ENCODE measurements at regions not wholly inside any gene's neighbourhood (a gene's known extent, or its start where the extent isn't known, plus 50 kb on each side); places are given as distances from the start of the nearest gene placed in this dataset.

GRCh38 chr2:38199127-38199526 is 123.2 kb upstream of the CYP1B1 start:
- TF ChIP-seq REST (IDR thresholded peaks at IDR 0.05; ENCODE audit: borderline replicate concordance) = no peak
- TF ChIP-seq CTCF (IDR thresholded peaks at IDR 0.05; ENCODE audit: poor library complexity, severe bottlenecking) = no peak
- TF ChIP-seq POLR2AphosphoS5 (IDR thresholded peaks at IDR 0.05) = no peak
- no peak for TF ChIP-seq SMC3 (conservative IDR thresholded peaks at IDR 0.05; ENCODE audit: poor library complexity)
- no peak for TF ChIP-seq TAF1 (IDR thresholded peaks at IDR 0.05; ENCODE audit: low read depth)
- TF ChIP-seq EZH2 (IDR thresholded peaks at IDR 0.05; ENCODE audit: borderline replicate concordance, insufficient read depth, low read length, poor library complexity, severe bottlenecking) = no peak
- no peak for TF ChIP-seq EP300 (conservative IDR thresholded peaks at IDR 0.05; ENCODE audit: poor library complexity, severe bottlenecking)
